ENCODE measurements at regions not wholly inside any gene's neighbourhood (a gene's known extent, or its start where the extent isn't known, plus 50 kb on each side); places are given as distances from the start of the nearest gene placed in this dataset.
"Not testable (repeated sequence)": the region's sequence is repeated elsewhere in the genome, so short reads cannot be mapped to it uniquely, and the experiment has no call there.

GRCh38 chr1:168825129-168825528 lies 96.1 kb upstream of the DPT start:
- no peak for FAIRE-seq
- no peak for DNase-seq (ENCODE audit: insufficient read length, low spot score)

DNA sequence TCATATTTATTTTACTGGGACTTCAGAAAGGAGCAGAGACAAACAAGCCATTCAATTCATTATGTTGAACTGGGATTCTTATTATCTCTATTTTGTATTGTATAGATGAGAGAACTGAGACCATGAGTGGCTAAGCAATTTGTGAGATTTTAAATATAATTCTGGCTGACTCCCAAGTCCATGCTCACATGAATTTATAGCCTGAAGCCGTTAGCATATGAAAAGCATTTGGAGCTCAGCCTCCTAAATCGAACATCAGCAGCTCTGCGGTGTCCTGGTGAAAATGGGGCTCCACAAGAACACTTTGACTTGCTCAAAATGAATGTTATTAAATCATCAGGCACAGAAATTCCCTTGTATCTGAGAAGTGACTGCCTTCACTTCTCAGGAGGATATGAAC lies 96.8 kb upstream of the DPT start:
- no peak for FAIRE-seq
- DNase-seq (ENCODE audit: insufficient read length, low spot score), result no peak

GRCh38 chr1:168826269-168826668 lies 97.3 kb upstream of the DPT start:
- no peak for FAIRE-seq
- no peak for DNase-seq (ENCODE audit: insufficient read length, low spot score)

GRCh38 chr1:168827557-168827956 lies 98.6 kb upstream of the DPT start:
- no peak for DNase-seq (ENCODE audit: insufficient read length, low spot score)
- no peak for FAIRE-seq

GRCh38 chr1:168829876-168830275 lies 100.9 kb upstream of the DPT start:
- DNase-seq (ENCODE audit: insufficient read length, low spot score), result no peak
- FAIRE-seq, result no peak

DNA sequence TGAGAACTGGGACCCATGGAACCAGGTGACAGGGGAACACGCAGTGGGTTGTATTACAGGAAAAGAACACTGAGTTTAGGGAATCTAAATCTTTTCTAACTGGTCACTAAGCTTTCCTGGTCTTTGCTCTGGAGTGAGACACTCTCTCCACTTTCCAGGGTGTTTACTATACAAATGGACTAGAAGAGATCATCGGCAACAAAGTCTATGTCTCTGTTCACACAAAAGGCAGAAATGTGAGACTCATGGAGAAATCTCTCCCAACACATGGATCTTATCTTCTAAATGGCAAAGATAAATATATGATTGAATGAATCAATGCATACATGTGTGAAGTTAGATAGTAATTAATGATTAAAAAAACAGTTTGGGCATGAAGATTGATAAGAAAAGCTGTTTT lies 101.6 kb upstream of the DPT start:
- FAIRE-seq, result no peak
- no peak for DNase-seq (ENCODE audit: insufficient read length, low spot score)

GRCh38 chr1:168832661-168833060 lies 103.7 kb upstream of the DPT start:
- DNase-seq (ENCODE audit: insufficient read length, low spot score), result no peak
- FAIRE-seq, result no peak

- DNase-seq (ENCODE audit: insufficient read length, low spot score) (no peak), FAIRE-seq (no peak)
Observed at GRCh38 chr1:168833362-168833761, 104.4 kb upstream of the DPT start.

GRCh38 chr1:168833801-168834224 lies 104.8 kb upstream of the DPT start:
- no peak for FAIRE-seq
- no peak for DNase-seq (ENCODE audit: insufficient read length, low spot score)

GRCh38 chr1:168834225-168834872 lies 105.3 kb upstream of the DPT start:
- DNase-seq (ENCODE audit: insufficient read length, low spot score) (no peak), FAIRE-seq (no peak)

DNA sequence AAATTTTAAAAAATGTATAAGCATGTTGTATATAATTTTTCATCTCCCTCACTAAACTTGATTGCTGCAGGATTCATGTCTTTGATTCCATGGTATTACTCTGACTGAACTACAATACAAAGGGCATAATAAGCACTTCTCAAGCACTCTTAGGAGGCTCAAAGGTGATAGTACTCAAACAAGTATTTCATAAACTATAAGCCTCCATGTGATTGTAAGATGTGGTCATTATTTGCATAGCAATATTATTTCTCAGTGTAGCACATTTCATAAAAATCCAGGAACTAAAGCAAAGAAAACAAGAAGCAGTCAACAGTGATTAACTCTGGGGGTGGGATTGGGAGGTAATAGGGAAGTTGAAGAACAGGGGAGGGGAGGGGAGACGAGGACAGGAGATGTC lies 106.2 kb upstream of the DPT start:
- FAIRE-seq (no peak), DNase-seq (ENCODE audit: insufficient read length, low spot score) (no peak)

DNA sequence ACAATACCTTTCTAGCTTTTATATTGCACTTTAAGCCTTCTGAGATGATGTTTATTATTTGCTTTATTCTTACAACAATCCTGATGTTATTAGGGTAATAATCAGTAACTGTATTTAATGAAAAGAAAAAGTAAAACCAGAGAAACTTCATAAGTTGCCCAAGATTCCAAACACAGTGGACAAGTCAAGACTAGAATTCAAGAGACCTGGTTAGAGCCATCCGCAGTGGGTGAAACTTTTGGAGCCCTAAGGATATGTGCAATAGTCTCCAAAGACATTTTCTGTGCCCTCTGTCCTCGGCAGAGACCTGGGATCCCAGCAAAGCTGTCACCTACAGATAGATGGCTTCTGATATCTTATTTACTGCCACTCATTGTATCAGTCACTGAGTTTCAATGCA lies 106.8 kb upstream of the DPT start:
- FAIRE-seq, result no peak
- no peak for DNase-seq (ENCODE audit: insufficient read length, low spot score)

DNA sequence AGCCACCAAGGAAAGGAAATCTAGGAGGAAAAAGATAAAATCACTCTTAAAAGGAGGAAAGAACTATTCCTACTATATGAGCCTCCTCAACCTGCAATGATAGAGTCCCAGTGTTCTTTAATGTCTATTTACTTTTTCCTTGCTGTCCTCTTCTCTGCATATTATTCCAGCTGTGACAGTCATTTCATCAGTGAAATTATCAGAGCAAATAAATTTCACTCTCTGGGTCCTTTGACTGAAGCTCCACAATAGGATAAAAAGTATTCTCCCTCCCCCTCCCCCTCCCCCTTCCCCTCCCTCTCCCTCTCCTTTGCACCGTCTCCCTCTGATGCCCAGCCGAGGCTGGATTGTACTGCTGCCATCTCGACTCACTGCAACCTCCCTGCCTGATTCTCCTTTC lies 107.5 kb upstream of the DPT start:
- no peak for FAIRE-seq
- DNase-seq (ENCODE audit: insufficient read length, low spot score), result no peak

GRCh38 chr1:168837230-168837629 lies 108.2 kb upstream of the DPT start:
- not testable (repeated sequence) for DNase-seq (ENCODE audit: insufficient read length, low spot score); FAIRE-seq

DNA sequence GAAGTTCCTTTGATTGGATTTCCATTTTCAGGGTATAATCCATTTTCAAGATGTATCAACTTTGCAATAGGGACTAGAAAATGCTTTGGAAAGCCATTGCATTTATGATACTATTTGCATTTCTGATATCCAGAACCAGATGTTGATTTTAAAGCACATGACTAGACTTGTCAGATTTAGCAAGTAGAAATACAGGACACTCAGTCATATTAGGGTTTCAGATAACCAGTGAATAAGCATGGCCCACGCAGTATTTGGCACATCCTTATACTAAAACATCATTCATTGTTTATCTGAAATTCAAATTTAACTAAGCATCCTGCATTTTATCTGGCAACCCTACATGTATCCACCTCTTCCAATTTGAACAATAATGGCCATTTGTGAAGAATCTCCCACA lies 113.3 kb upstream of the DPT start:
- FAIRE-seq, result no peak
- no peak for DNase-seq (ENCODE audit: insufficient read length, low spot score)

- FAIRE-seq (no peak), DNase-seq (ENCODE audit: insufficient read length, low spot score) (no peak)
Observed at GRCh38 chr1:168842916-168843315, 113.9 kb upstream of the DPT start.

DNA sequence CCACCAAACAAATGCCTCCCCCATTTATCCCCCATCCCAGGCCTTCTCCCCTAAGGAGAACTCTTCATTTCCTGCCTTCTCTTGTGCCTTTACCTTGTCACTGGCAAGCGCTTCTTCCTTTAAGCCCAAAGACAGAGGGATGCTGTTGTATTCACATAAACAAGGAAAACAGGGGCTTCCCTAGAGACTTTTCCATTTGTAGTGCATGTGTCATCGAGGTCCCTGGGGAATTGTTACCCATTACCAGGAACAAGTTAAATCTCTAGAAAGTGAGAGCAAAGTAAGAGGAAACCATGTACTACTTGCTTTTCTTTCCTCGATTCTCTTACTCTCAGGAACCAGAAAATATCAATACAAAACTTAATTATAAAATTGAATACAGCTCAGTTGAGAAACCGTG lies 114.4 kb upstream of the DPT start:
- no peak for DNase-seq (ENCODE audit: insufficient read length, low spot score)
- no peak for FAIRE-seq

DNA sequence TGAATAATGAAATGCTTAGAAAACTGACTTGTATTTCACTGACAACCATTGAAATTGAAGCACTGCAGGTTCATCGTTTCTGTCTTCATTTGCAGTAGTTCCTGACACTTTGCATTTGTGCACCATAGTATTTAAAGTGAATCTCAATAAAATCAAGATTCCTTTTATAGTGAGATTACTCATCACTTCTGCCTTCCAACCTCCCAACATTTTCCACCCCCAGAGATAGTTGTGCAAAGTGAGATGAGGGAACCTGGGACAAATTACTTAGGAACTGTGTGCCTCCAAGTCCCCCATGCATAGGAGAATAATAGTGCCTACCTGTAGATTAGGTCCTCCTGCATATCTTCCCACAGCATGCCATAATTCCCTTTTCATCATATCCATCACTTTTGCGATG lies 114.9 kb upstream of the DPT start:
- DNase-seq (ENCODE audit: insufficient read length, low spot score) (no peak), FAIRE-seq (no peak)

- no peak for FAIRE-seq
- no peak for DNase-seq (ENCODE audit: insufficient read length, low spot score)
Observed at GRCh38 chr1:168845140-168845539, 116.1 kb upstream of the DPT start.

GRCh38 chr1:168848051-168848450 lies 119.0 kb upstream of the DPT start:
- FAIRE-seq (no peak), DNase-seq (ENCODE audit: insufficient read length, low spot score) (no peak)

DNA sequence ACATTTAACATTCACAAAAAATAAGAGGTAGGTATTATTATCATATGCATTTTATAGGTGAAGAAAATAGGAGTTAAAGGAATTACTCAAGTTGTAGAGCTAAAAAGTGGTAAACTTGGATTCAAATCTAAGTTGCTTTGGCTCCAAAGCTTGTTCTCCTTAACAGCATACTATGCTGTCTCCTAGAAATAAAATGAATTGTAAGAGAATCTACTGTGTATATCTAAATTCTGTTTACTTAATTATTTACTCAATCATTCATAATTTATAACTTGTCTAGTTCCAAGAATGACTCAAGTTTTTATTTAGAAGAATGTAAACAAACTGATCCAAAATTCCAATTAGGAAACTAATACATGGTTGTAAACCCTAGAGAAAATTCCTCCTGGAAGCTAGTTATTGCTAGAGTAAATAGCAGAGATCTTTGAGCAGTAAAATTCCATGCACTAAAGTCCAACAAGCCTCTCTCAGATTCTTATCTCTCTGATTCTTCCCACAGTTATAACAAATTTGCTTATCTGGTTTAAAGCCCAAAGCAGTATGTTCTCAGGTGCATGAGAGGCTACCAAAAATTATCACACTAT lies 132.5 kb upstream of the DPT start:
- no peak for DNase-seq (ENCODE audit: insufficient read length, low spot score)
- no peak for FAIRE-seq

DNA sequence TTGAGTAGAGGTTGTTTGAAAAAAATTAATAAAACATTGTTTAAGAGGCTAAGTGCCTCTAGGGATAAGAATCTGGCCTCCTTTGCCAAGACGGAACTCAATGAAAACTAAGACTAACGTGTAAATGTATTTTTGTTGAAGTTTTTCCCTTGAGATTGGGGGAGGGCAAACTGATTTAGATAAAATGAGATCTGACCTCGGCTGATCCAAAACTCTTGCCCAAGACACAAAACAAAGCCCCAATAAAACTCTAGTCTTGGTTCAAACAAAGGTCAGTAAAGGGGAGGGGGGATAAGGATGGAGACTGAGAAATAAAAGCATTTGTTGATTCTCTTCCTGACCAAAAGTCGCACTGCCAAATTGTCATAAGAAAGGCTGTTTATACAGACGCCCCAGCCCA lies 134.8 kb upstream of the DPT start:
- no peak for FAIRE-seq
- DNase-seq (ENCODE audit: insufficient read length, low spot score), result no peak

DNA sequence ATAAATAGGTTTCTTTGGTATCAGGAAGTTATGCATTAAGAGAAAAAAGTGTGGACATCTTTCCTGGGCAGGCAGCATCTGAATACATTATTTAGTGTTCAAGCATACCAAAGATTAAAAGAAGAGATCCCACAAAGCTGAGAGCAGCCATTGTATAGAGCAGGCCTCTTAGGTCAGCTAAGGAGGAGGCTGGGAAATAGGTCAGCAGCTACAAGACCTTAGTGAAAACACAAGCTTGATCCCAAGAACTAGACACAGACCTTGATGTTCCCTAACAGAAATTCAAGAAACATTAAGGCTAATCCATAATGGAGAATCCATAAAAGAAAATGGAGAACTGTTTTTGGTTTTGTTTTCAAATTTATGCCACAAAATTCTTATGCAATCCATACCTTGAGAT lies 135.3 kb upstream of the DPT start:
- DNase-seq (ENCODE audit: insufficient read length, low spot score), result no peak
- no peak for FAIRE-seq
